ENCODE measurements at regions not wholly inside any gene's neighbourhood (a gene's known extent, or its start where the extent isn't known, plus 50 kb on each side); places are given as distances from the start of the nearest gene placed in this dataset.

- Histone ChIP-seq H3K27ac (ENCODE audit: low read depth in 2 of 2, low read length in 1 of 2) (peak overlapping the region in 1 of 2 experiments; percentile 55; a peak in 1 of 4 replicates), H3K79me2 (ENCODE audit: insufficient read depth) (no peaks in the 10 kb centered on the region), H3K9ac (no peak overlapping the region), H3F3A (replicated peaks; ENCODE audit: insufficient read depth) (no peaks in the 10 kb centered on the region), H3K4me1 (ENCODE audit: control insufficient read depth in 1 of 2, insufficient read depth in 2 of 2, low read depth in 1 of 2, low read length in 1 of 2) (peaks cover 0 to 9% of the 10 kb centered on the region in 2 experiments; a peak in 2 of 4 replicates), H3K36me3 (replicated peaks in 1 of 2; ENCODE audit: control insufficient read depth in 1 of 2, insufficient read depth in 2 of 2, low read length in 1 of 2) (no peaks in the 10 kb centered on the region), H3K27me3 (ENCODE audit: insufficient read depth) (no peaks in the 10 kb centered on the region), H3K4me3 (ENCODE audit: low read depth in 2 of 2, low read length in 1 of 2) (no peak overlapping the region), H2AFZ (ENCODE audit: low read depth) (no peak overlapping the region), H3K9me3 (no peaks in the 10 kb centered on the region), H4K20me1 (ENCODE audit: insufficient read depth) (no peaks in the 10 kb centered on the region), H3K9me2 (no peaks in the 10 kb centered on the region), H3K4me2 (no peak overlapping the region)
- POLR2A ChIA-PET: no interaction called here
- TF ChIP-seq GATA2 (CRISPR knock-in tag; IDR thresholded peaks at IDR 0.05) (no peak), USF2 (IDR thresholded peaks at IDR 0.05; ENCODE audit: borderline replicate concordance, low read depth, low read length) (no peak), SMC3 (IDR thresholded peaks at IDR 0.05; ENCODE audit: low read depth, low read length) (no peak), USF1 (IDR thresholded peaks at IDR 0.05; ENCODE audit: borderline replicate concordance, low read depth) (no peak), NFIC (IDR thresholded peaks at IDR 0.05; ENCODE audit: borderline replicate concordance) (no peak), ELF1 (IDR thresholded peaks at IDR 0.05) (no peak)
- DNase-seq: no peak
- CTCF ChIA-PET: interaction anchor here (1.1 to 4.0 kb wide), 5 partner anchors 12 to 221 kb away, joined by 4 to 30 read pairs (median 21); no protein-coding TSS in a partner anchor
- 46% methylated on average over 4 of the region's 4 CpGs for WGBS (ENCODE audit: low lambda C conversion rate)
Observed at GRCh38 chr12:108455706-108456105, 59.4 kb upstream of the FICD start.

- H3K27me3 ChIP-seq (ENCODE audit: insufficient read depth): no peaks in the 10 kb centered on the region
- no peaks in the 10 kb centered on the region for H3K79me2 ChIP-seq (ENCODE audit: insufficient read depth)
- ChIA-PET POLR2A (no interaction called here), CTCF (interaction anchor here (0.9 to 4.0 kb wide), 4 partner anchors 37 to 221 kb away, joined by 3 to 30 read pairs (median 6); no protein-coding TSS in a partner anchor)
- peaks cover 0 to 8% of the 10 kb centered on the region in 2 experiments; a peak in 2 of 4 replicates for H3K4me1 ChIP-seq (ENCODE audit: control insufficient read depth in 1 of 2, insufficient read depth in 2 of 2, low read depth in 1 of 2, low read length in 1 of 2)
- no peaks in the 10 kb centered on the region for H3K36me3 ChIP-seq (replicated peaks in 1 of 2; ENCODE audit: control insufficient read depth in 1 of 2, insufficient read depth in 2 of 2, low read length in 1 of 2)
- no peaks in the 10 kb centered on the region for H3K9me2 ChIP-seq
- H3K9me3 ChIP-seq: no peaks in the 10 kb centered on the region
- peak overlapping the region in 1 of 2 experiments; percentile 65; a peak in 2 of 4 replicates for H3K27ac ChIP-seq (ENCODE audit: low read depth in 2 of 2, low read length in 1 of 2)
- no peak overlapping the region for H2AFZ ChIP-seq (ENCODE audit: low read depth)
- H3K9ac ChIP-seq: no peak overlapping the region
- 0 out of 4 replicates have a peak overlapping the region, but pooled peaks of 1 of the 2 experiments have one; percentile 32 for H3K4me3 ChIP-seq (ENCODE audit: low read depth in 2 of 2, low read length in 1 of 2)
- no peak overlapping the region for H3K4me2 ChIP-seq
- H3F3A ChIP-seq (replicated peaks; ENCODE audit: insufficient read depth): no peaks in the 10 kb centered on the region
- WGBS (ENCODE audit: low lambda C conversion rate): 16% methylated on average over 5 of the region's 5 CpGs
- DNase-seq: no peak
- no peaks in the 10 kb centered on the region for H4K20me1 ChIP-seq (ENCODE audit: insufficient read depth)
- no peak for TF ChIP-seq TCF12 (IDR thresholded peaks at IDR 0.05)
- TF ChIP-seq CHD2 (IDR thresholded peaks at IDR 0.05; ENCODE audit: low read length, partially characterized antibody): no peak
- no peak for TF ChIP-seq USF1 (IDR thresholded peaks at IDR 0.05; ENCODE audit: borderline replicate concordance, low read depth)
- no peak for TF ChIP-seq NRF1 (IDR thresholded peaks at IDR 0.05; ENCODE audit: low read depth, low read length)
- TF ChIP-seq SMC3 (IDR thresholded peaks at IDR 0.05; ENCODE audit: low read depth, low read length): no peak
- no peak for TF ChIP-seq USF2 (IDR thresholded peaks at IDR 0.05; ENCODE audit: borderline replicate concordance, low read depth, low read length)
- no peak for TF ChIP-seq FOXJ3 (CRISPR knock-in tag; IDR thresholded peaks at IDR 0.05)
- TF ChIP-seq JUND (IDR thresholded peaks at IDR 0.05): no peak
- TF ChIP-seq MAX (IDR thresholded peaks at IDR 0.05; ENCODE audit: low read depth): no peak
- no peak for TF ChIP-seq CTCF (IDR thresholded peaks at IDR 0.05)
- no peak for TF ChIP-seq GATA2 (CRISPR knock-in tag; IDR thresholded peaks at IDR 0.05)
- no peak for TF ChIP-seq EP300 (IDR thresholded peaks at IDR 0.05; ENCODE audit: borderline replicate concordance in 1 of 2, low read depth in 1 of 2, low read length in 1 of 2)
- no peak for TF ChIP-seq PBX3 (IDR thresholded peaks at IDR 0.05)
- no peak for TF ChIP-seq SIN3A (IDR thresholded peaks at IDR 0.05; ENCODE audit: borderline replicate concordance, low read depth, low read length)
- TF ChIP-seq RAD21 (IDR thresholded peaks at IDR 0.05; ENCODE audit: low read length): no peak
- TF ChIP-seq FOSL2 (IDR thresholded peaks at IDR 0.05; ENCODE audit: borderline replicate concordance, low read depth): no peak
Observed at GRCh38 chr12:108454539-108455139, 60.4 kb upstream of the FICD start.

Data from SK-N-SH (cell line).